NCI-H2171 treated with DMSO at 0.1 percent for 48 hours (cell line): ENCODE measurements at regions not wholly inside any gene's neighbourhood (a gene's known extent, or its start where the extent isn't known, plus 50 kb on each side); places are given as distances from the start of the nearest gene placed in this dataset.

Source experiments
- DNase-seq: peaks from one replicate; lab custom pipeline; 2025; lab: John Stamatoyannopoulos, UW

GRCh38 chr9:693201-694091 is 148.1 kb upstream of the DMRT1 start:
- DNase-seq: no peak

GRCh38 chr9:694092-694402 is 147.4 kb upstream of the DMRT1 start:
- no peak for DNase-seq

- DNase-seq: no peak
Measured at GRCh38 chr9:694403-695154, 146.9 kb upstream of the DMRT1 start.

GRCh38 chr9:695252-695651 is 146.2 kb upstream of the DMRT1 start:
- no peak for DNase-seq

- no peak for DNase-seq
Measured at GRCh38 chr9:696332-697323, 144.9 kb upstream of the DMRT1 start.

- no peak for DNase-seq
Measured at GRCh38 chr9:698276-698675, 143.2 kb upstream of the DMRT1 start.

DNA sequence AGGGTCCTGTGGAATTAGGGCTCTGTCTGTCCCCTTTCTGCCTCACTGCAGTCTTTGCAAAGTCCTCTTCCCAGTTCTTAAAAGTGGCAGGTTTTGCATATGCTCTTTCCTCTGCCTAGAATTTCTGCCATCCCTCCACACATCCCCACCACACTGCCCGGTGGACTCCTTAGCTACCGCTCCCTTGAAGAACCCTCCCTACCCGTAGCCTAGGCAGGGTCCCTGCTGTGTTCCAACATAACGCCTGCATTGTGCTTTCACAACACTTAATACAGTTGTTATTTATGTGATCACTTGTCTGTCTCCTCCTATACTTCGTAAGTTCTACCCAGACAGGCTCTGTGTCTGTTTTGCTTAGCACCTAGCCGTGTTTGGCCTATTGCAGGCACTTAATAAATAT is 142.5 kb upstream of the DMRT1 start:
- DNase-seq: no peak

GRCh38 chr9:699396-699795 is 142.1 kb upstream of the DMRT1 start:
- no peak for DNase-seq

GRCh38 chr9:700365-701282 is 140.9 kb upstream of the DMRT1 start:
- no peak for DNase-seq

- DNase-seq: no peak
Measured at GRCh38 chr9:703392-703791, 138.1 kb upstream of the DMRT1 start.

GRCh38 chr9:706073-706472 is 135.4 kb upstream of the DMRT1 start:
- DNase-seq: no peak

- no peak for DNase-seq
Measured at GRCh38 chr9:706606-707459, 134.7 kb upstream of the DMRT1 start.

DNA sequence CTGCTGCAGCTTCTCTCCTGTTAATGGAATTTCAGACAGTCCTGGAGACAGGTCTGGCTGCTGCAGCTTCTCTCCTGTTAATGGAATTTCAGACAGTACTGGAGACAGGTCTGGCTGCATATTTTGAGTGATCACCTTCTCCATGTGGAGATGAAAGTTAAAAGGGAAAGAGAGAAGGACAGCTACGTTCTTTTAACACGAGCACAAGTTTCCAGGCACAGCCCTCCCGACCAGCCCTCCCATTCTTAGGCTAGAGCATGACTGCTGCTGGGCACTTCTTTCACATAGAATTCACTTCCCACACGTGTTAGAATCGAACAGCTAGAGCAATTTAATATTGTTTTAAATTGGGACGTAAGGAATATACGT is 133.3 kb upstream of the DMRT1 start:
- DNase-seq: no peak

DNA sequence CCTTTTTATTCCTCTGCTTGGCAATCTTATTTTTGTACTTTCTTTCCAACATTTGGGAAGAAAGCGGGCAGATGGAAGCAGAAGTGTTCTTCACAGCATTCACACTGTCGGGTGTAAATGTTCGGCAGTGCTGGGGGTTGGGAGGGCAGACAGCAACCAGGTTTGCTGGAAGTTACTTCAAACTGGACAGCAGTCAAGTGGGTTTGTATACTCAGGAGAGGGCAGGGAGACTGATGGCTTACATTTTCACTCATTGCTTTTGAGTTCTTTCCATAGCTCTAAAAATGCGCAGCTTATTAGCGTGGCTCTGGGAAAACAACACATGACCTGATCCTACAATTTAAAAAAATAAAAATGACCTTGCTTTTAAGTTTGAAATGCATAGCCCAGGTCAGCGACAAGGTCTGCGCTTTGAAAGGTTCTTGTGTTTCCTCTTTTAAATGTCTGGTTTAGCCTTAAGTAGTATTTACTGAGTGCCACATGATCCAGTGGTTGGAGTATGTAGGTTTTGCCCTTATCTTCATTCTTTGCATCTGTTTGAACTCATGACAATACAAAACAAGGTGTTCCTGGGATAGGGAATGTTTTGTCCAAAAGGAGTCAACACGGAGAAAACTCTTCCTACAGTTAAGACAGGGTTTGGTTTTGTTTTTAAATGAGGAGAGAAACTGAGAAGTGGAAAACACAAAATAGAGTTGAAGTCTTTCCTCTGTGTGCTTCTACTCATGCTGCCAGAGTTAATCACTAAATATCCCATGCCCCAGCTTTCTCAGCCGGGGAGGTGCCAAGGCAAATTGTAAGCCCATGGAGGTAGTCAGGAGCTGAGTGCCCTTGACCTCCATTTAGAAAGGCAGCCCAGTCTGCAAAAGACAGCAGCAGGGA is 132.7 kb upstream of the DMRT1 start:
- no peak for DNase-seq

DNA sequence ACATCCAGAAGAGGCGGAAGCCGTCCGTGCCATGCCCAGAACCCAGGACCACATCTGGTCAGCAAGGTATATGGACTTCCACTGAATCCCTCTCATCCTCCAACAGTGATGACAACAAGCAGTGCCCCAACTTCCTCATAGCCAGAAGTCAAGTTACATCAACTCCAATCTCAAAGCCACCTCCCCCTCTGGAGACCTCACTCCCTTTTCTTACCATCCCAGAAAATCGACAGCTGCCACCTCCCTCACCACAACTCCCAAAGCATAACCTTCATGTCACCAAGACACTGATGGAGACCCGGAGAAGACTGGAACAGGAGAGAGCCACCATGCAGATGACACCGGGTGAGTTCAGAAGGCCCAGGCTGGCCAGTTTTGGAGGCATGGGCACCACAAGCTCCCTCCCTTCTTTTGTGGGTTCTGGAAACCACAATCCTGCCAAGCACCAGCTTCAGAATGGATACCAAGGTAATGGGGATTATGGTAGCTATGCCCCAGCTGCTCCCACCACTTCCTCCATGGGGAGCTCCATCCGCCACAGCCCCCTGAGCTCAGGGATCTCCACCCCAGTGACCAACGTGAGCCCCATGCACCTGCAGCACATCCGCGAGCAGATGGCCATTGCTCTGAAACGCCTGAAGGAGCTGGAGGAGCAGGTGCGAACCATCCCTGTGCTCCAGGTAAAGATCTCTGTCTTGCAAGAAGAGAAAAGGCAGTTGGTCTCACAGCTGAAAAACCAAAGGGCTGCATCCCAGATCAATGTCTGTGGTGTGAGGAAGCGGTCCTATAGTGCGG is 130.3 kb upstream of the DMRT1 start:
- DNase-seq: no peak

GRCh38 chr9:711761-712553 is 129.5 kb upstream of the DMRT1 start:
- DNase-seq: no peak

GRCh38 chr9:712643-713042 is 128.9 kb upstream of the DMRT1 start:
- no peak for DNase-seq

- no peak for DNase-seq
Measured at GRCh38 chr9:713091-713490, 128.4 kb upstream of the DMRT1 start.
